ENCODE measurements at regions not wholly inside any gene's neighbourhood (a gene's known extent, or its start where the extent isn't known, plus 50 kb on each side); places are given as distances from the start of the nearest gene placed in this dataset.

DNA sequence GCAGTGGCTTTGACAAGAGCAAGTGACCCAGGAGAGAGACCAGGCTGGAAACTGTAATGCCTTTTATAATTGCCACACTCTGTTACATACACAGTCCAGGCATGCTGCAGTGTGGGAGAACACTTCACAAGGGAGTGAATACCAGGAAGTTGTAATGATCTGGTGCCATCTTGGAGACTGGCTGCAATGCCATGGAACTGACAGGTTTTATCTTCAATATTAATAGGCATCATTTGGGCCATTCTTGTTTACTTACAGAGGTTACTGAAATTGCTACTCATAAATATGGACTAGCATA lies 274.3 kb downstream of the AUH start:
- BruUV-seq (replicated peaks) = no TSS peak
- intact Hi-C loops (cut with micrococcal nuclease; ENCODE audit: unreplicated experiment) = no loop called here
- TF ChIP-seq, protein P1, sequence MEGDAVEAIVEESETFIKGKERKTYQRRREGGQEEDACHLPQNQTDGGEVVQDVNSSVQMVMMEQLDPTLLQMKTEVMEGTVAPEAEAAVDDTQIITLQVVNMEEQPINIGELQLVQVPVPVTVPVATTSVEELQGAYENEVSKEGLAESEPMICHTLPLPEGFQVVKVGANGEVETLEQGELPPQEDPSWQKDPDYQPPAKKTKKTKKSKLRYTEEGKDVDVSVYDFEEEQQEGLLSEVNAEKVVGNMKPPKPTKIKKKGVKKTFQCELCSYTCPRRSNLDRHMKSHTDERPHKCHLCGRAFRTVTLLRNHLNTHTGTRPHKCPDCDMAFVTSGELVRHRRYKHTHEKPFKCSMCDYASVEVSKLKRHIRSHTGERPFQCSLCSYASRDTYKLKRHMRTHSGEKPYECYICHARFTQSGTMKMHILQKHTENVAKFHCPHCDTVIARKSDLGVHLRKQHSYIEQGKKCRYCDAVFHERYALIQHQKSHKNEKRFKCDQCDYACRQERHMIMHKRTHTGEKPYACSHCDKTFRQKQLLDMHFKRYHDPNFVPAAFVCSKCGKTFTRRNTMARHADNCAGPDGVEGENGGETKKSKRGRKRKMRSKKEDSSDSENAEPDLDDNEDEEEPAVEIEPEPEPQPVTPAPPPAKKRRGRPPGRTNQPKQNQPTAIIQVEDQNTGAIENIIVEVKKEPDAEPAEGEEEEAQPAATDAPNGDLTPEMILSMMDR (IDR thresholded peaks at IDR 0.05; ENCODE audit: unreplicated experiment) = no peak
- CTCF ChIA-PET = no interaction called here
- Mint-ChIP-seq H3K27me3 (ENCODE audit: unreplicated experiment) (no peaks in the 10 kb centered on the region), H3K4me1 (ENCODE audit: low read depth, unreplicated experiment) (no peaks in the 10 kb centered on the region), H3K4me3 (ENCODE audit: low read depth, unreplicated experiment) (no peak overlapping the region), H3K36me3 (ENCODE audit: insufficient read depth, unreplicated experiment) (no peaks in the 10 kb centered on the region), H3K9me3 (ENCODE audit: low read depth, unreplicated experiment) (no peaks in the 10 kb centered on the region), H3K27ac (ENCODE audit: unreplicated experiment) (no peak overlapping the region)
- no peak for DNase-seq

DNA sequence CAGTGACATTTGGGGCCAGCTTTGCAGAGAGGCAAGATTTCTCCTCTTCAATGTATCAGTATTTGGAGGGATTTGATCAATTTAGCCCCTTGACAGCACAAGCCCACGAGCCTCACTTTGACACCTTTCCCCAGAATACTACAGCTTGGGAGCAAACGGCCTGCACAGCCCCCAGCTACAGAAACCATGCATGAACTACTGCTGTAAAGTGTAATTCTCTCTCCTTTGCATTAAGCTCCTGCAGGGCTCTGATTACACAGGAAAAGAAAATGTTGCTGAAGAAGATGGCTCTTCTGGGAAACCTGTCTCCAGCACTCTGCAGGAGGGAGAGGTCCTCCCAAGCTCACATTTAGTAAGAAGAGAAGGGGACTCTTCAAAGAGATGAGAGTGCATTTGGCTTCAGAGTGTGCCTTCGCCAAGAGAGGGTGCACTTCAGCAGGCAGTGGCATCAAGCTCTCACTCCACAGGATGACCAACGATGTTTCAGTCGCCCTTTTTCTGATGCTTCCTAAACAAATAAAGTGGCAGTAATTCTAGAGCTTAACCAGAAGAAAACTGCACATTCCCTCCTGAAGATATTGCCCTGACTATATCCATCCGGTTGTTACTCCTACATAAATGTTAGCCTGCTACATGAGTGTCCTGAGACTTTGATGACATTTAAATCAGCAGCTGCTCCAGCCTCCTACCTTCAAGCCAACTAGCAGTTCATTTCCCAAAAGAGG lies 272.2 kb downstream of the AUH start:
- TF ChIP-seq, protein P1 (IDR thresholded peaks at IDR 0.05; ENCODE audit: unreplicated experiment) = no peak
- no peaks in the 10 kb centered on the region for H3K36me3 Mint-ChIP-seq (ENCODE audit: insufficient read depth, unreplicated experiment)
- CTCF ChIA-PET = interaction anchor here (0.6 to 1.2 kb wide), 9 partner anchors 10 to 344 kb away, joined by 3 to 11 read pairs (median 3); no protein-coding TSS in a partner anchor
- H3K27me3 Mint-ChIP-seq (ENCODE audit: unreplicated experiment) = no peaks in the 10 kb centered on the region
- DNase-seq = peak; percentile 37
- no peak overlapping the region for H3K27ac Mint-ChIP-seq (ENCODE audit: unreplicated experiment)
- H3K9me3 Mint-ChIP-seq (ENCODE audit: low read depth, unreplicated experiment) = no peaks in the 10 kb centered on the region
- H3K4me3 Mint-ChIP-seq (ENCODE audit: low read depth, unreplicated experiment) = no peak overlapping the region
- no peaks in the 10 kb centered on the region for H3K4me1 Mint-ChIP-seq (ENCODE audit: low read depth, unreplicated experiment)
- BruUV-seq (replicated peaks) = no TSS peak
- intact Hi-C loops (cut with micrococcal nuclease; ENCODE audit: unreplicated experiment) = loop anchor here (2.0 kb wide), 1 partner anchor 335 kb away; no protein-coding TSS in a partner anchor

GRCh38 chr9:91090130-91090410 lies 271.6 kb downstream of the AUH start:
- no peaks in the 10 kb centered on the region for H3K27me3 Mint-ChIP-seq (ENCODE audit: unreplicated experiment)
- no peak overlapping the region for H3K4me3 Mint-ChIP-seq (ENCODE audit: low read depth, unreplicated experiment)
- CTCF ChIA-PET = interaction anchor here (0.8 to 1.2 kb wide), 7 partner anchors 9 to 343 kb away, joined by 3 to 11 read pairs (median 3); no protein-coding TSS in a partner anchor
- no TSS peak for BruUV-seq (replicated peaks)
- H3K4me1 Mint-ChIP-seq (ENCODE audit: low read depth, unreplicated experiment) = no peaks in the 10 kb centered on the region
- H3K9me3 Mint-ChIP-seq (ENCODE audit: low read depth, unreplicated experiment) = no peaks in the 10 kb centered on the region
- H3K36me3 Mint-ChIP-seq (ENCODE audit: insufficient read depth, unreplicated experiment) = no peaks in the 10 kb centered on the region
- TF ChIP-seq, protein P1 (IDR thresholded peaks at IDR 0.05; ENCODE audit: unreplicated experiment) = no peak
- intact Hi-C loops (cut with micrococcal nuclease; ENCODE audit: unreplicated experiment) = no loop called here
- no peak overlapping the region for H3K27ac Mint-ChIP-seq (ENCODE audit: unreplicated experiment)
- no peak for DNase-seq

GRCh38 chr9:91092214-91092613 lies 269.5 kb downstream of the AUH start:
- H3K27ac Mint-ChIP-seq (ENCODE audit: unreplicated experiment) = no peak overlapping the region
- intact Hi-C loops (cut with micrococcal nuclease; ENCODE audit: unreplicated experiment) = no loop called here
- no peak overlapping the region for H3K4me3 Mint-ChIP-seq (ENCODE audit: low read depth, unreplicated experiment)
- no peaks in the 10 kb centered on the region for H3K4me1 Mint-ChIP-seq (ENCODE audit: low read depth, unreplicated experiment)
- TF ChIP-seq, protein P1 (IDR thresholded peaks at IDR 0.05; ENCODE audit: unreplicated experiment) = no peak
- no peak for DNase-seq
- H3K27me3 Mint-ChIP-seq (ENCODE audit: unreplicated experiment) = no peaks in the 10 kb centered on the region
- H3K9me3 Mint-ChIP-seq (ENCODE audit: low read depth, unreplicated experiment) = peaks cover 3% of the 10 kb centered on the region
- CTCF ChIA-PET = no interaction called here
- no peaks in the 10 kb centered on the region for H3K36me3 Mint-ChIP-seq (ENCODE audit: insufficient read depth, unreplicated experiment)
- no TSS peak for BruUV-seq (replicated peaks)

Data from Calu3 (cell line).